SHP77 treated with DMSO at 0.1 percent for 48 hours (cell line): ENCODE measurements at regions not wholly inside any gene's neighbourhood (a gene's known extent, or its start where the extent isn't known, plus 50 kb on each side); places are given as distances from the start of the nearest gene placed in this dataset.
"Not testable (repeated sequence)": the region's sequence is repeated elsewhere in the genome, so short reads cannot be mapped to it uniquely, and the experiment has no call there.

Source experiments
- DNase-seq: peaks from one replicate; lab custom pipeline; 2025; lab: John Stamatoyannopoulos, UW

DNA sequence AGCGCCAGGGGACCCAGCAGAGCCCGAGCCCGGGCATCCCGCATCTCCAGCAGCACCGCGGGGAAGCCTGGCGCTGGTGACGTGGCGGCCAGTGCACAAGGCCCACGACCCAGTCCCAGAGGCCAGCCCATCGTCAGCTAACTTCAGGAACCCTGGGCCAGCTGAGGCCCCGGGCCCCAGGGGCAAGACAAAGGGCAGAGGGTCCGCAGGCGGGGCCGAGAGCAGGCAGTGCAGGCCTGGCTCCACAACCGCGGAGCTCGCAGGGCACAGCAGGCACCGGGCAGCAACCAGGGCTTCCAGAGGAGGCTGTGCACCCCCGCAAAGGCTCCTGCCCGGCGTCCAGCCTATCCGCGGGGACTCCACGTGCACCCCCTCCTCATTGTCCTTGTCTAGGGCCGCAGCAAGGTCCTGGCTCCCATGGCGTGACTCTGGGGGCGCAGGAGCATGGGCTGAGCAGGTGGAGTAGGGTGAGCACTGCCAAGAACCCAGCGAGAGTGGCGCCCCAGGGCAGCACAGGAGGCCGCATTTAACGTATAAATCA lies 352.5 kb downstream of the KCNJ18 start:
- not testable (repeated sequence) for DNase-seq

DNA sequence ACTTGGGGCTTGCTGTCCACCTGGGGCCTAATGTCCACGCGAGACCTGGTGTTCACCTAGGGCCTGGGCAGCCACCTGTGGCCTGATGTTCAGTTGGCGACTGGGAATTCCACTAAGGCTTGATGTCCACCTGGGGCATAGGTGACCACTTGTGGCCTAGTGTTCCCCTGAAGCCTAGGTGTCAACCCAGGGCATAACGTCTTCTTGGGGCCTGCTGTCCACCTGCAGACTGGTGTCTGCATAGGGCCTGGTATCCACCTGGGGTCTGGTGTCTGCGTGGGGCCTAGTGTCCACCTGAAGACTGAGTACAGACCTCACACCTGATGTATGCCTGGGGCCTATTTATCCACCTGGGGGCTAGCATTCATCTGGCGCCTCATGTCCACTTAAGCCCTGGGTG lies 355.2 kb downstream of the KCNJ18 start:
- not testable (repeated sequence) for DNase-seq

GRCh38 chr17:22048226-22048625 lies 355.9 kb downstream of the KCNJ18 start:
- DNase-seq: not testable (repeated sequence)

DNA sequence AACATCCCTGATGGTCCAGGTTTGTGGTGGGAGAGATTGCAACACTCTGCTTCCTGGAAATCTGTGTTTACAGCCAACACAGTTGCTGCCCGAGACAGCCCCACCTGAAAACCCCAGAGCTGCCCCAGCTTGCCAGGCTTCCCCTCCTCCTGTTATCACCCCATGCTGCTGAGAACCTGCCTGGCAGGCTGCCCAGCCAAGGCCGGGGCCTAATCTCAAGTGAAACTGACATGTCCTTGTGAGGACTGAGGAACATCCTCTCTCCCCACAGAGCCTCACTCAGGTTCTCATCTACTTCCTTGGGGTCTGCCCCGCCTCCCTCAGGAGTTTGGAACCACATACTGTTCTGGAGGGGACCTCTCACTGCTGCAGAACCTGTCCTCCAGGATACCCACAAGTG lies 358.4 kb downstream of the KCNJ18 start:
- not testable (repeated sequence) for DNase-seq

GRCh38 chr17:22052715-22053114 lies 360.4 kb downstream of the KCNJ18 start:
- DNase-seq: not testable (repeated sequence)

DNA sequence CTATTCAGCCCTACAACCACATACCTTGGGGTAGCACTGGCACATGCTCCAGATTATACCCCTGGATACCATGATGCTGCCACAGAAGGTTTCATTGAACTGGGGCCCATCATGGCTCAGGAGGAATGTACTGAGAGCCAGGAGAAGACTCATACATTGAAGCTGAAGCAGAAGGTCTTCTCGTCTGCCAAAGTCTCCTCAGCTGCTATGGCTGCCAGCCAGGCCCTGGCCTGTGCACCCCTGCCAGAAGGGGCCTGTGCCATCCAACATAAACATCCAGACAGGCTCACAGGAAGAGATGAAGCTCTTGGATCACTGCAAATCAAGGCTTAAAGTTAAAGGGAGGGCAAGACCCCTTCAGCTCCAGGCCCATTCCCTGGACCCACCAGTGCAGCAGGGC lies 364.2 kb downstream of the KCNJ18 start:
- not testable (repeated sequence) for DNase-seq

GRCh38 chr17:22075918-22076317 lies 383.6 kb downstream of the KCNJ18 start:
- not testable (repeated sequence) for DNase-seq

- not testable (repeated sequence) for DNase-seq
Measured at GRCh38 chr17:22088589-22088988, 396.3 kb downstream of the KCNJ18 start.

DNA sequence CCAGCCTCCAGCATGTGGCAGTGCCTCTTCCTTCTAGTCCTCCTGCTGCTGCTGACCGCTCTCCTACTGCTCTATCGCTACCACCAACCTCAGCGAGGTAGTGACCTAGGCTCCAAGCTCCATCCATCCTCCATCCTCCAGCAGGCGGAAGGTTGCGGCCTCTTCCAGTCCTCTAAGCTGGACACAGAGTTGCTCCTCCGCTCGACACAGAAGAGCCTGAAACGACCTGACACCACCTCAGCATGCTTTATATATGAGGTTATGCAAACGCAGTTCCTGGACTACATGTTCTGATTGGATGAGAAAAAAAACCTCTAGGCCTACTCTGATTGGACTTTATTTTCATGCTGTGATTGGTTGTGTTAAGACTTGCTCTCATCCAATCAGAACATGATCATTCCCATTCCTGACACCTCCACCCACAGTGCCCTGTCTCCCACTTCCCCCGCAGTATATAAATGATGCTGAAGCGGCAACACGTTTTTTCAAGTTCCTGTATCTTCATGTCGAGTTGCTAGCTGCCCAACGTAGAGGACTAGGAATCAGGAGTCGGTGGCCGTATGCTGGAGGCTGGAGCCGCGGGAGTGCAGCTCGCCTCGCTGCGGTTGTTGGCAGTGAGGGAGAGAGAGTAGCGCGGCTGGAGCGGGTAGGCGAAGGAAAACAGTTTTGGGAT lies 398.1 kb downstream of the KCNJ18 start:
- DNase-seq: no peak

GRCh38 chr17:22091041-22091679 lies 398.8 kb downstream of the KCNJ18 start:
- DNase-seq: not testable (repeated sequence)

DNA sequence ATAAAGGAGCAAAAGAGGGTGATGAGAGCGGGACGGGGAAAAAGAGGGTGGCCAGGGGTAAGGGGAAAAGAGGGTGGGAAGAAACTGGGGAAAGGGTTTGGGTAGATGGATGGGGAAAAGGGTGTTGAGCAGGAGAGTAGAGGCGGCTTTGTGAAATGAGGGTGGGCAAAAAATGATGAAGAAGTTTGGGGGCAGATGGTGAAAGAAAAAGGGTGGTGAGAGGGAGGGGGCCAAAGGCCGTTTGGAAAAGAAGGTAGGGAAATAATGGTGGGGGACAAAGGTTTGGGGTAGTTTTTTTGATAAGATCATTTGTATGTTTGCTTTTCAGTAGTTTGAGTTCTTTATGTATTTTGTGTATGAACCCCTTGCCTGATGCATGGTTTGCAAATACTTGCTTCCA lies 399.5 kb downstream of the KCNJ18 start:
- DNase-seq: not testable (repeated sequence)

DNA sequence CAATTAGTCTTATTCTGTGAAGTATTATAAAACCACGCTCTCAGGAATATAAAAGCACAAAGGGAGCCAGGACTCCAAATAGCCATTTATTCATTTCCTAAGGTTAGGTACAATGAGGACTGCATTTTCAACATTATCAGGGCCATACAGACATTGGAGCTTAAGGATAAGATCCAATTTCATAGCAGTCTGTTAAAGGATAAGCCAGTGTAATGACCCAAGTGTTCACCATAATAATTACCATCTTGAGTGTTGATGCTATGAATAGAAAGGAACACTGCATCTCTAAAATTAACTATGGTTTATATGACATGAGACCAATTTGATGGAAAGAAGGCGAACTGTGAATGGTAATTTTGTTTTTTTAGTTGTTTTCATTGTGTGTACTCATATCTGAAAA lies 403.1 kb downstream of the KCNJ18 start:
- DNase-seq: not testable (repeated sequence)

DNA sequence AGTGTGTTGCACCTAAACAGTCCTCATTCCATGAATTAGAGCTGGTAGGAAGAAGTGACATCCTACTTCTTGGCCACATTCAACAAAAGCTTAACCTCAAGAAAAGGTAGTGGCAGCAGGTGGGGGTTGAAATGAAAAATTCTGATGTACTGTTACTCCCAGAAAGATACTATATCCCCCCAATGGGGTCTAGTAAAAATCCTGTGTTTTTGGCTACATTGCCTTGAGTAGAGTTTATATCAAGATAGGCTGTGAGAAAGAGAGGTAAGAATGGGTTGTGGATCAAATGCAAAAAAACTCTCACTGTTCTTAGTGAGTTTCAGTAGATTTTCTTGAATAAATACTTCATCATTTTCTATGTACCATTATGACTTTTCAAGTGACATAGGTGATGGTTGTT lies 407.3 kb downstream of the KCNJ18 start:
- not testable (repeated sequence) for DNase-seq

- DNase-seq: no peak
Measured at GRCh38 chr17:22102177-22102576, 409.9 kb downstream of the KCNJ18 start.

DNA sequence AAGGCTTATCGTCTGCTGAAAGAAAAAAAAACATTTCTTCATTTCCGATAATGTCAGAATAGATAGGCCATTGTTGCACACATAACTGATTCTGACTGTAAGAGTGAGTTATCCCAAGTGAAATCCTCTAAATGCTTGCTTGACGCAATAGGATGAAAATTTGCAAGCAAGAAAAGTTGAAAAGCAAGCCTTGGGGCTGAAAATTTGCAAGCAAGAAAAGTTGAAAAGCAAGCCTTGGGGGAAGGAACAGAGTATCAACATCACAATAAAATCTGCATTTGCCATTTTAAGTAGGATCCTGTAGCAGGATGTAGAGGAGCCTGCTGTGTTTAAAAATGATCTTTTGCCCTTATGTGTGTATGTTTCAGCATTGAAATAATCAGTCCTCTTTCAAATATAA lies 424.4 kb downstream of the KCNJ18 start:
- DNase-seq: not testable (repeated sequence)

- not testable (repeated sequence) for DNase-seq
Measured at GRCh38 chr17:22117401-22117800, 425.1 kb downstream of the KCNJ18 start.

DNA sequence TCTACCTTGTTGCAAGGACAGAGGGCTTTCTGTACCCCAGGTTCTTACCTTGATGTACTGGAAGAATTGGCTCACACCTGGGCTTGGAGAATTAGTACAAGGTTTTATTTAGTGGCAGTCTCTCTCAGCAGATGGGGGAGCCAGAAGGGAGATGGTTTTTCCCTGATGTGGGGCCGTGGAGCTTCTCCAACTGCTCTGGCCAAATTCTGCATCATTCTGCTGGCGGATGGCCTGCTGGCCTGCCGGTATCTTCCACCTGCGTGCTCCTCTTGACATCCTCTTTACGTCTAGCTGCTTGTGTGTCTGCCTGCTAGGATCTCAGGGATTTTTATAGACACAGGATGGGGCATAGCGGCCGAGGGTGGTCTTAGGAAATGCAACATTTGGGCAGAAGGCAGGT lies 426.7 kb downstream of the KCNJ18 start:
- not testable (repeated sequence) for DNase-seq

GRCh38 chr17:22119751-22120150 lies 427.4 kb downstream of the KCNJ18 start:
- not testable (repeated sequence) for DNase-seq

DNA sequence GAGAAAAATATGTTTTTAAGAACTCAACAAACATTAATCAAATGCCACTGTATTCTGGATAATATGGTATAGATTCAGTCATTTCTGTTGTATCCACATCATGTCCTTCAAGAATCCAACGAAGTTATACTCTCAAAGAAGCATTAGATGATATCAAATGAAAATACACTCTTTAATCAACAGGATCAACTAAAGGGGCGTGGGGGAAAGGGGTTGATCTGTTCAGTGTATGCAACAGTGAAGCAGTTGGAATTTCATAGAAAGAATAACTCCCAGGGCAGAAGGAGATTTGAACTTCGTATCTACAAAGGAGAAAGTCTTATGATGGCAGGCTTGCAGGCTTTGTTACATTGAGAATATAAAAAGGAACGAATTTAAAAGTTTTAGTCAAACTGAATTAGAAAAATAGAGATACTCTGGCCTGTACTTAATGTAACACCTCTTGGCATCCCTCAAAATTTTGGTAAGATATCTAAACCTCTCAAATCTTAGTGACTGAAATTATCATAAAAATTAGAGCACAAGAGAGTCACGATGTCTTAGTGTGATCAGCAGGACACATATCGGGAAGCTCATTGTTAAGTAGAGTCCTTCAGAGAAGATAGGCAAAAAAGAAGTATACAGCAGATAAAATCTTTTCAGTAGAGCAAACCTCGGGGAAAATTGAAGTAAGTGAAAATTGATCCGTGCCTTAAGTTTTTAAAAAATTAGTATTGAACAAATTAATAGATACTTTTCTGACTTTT lies 431.4 kb downstream of the KCNJ18 start:
- no peak for DNase-seq

- no peak for DNase-seq
Measured at GRCh38 chr17:22128171-22128570, 435.8 kb downstream of the KCNJ18 start.

DNA sequence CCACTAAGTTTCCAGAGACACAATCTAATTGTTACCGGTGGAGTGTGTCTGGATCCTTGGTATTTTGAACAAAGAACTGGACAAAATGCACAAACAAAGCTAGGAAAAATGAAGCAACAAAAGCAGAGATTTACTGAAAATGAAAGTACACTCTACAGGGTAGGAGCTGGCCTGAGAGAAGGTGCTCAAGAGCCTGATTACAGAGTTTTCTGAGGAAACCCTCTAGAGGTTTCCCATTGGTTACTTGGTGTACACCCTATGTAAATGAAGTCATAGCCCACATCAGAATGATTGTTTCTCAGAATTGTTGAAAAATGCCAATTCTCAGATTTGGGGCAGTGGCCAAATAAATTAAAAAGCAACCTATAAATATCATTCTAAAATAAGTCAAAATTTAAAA lies 436.4 kb downstream of the KCNJ18 start:
- no peak for DNase-seq

DNA sequence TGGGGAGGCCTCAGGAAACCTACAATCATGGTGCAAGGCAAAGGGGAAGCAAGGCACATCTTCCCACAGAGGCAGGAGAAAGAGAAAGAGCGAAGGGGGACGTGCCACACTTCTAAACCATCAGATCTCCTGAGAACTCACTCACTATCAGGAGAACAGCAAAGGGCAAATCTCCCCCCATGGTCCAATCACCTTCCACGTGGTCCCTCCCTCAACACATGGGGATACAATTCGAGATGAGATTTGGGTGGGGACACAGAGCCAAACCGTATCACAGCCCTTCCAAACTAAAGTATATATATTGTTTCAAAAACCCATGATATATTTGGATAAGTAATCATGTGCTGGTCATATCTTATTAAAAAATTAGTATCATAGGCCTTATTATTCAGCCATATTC lies 437.6 kb downstream of the KCNJ18 start:
- not testable (repeated sequence) for DNase-seq

DNA sequence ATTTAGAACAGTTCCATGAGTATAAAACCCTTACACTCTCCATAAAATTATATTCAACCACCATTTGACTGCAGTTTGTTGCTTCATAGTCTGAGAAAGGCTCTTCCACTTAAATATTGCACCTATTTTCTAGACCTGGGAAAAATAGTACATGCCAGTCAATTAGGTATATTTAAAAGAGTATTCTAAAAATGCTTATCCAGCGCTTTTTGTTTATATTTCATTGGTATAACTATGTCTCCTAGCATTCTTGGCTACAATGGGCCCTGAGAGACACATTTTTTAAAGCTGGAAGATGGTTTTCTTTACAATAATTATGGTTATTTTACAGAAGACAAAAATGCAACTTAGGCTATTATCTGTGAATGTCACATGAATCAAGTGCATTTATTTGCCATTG lies 439.4 kb downstream of the KCNJ18 start:
- DNase-seq: no peak
